ENCODE measurements at regions not wholly inside any gene's neighbourhood (a gene's known extent, or its start where the extent isn't known, plus 50 kb on each side); places are given as distances from the start of the nearest gene placed in this dataset.

- in situ Hi-C loops (cut with MboI; ENCODE audit: low pct_ligation_motif_present in 1 of 4, low pct_unique_long_range_greater_than_20kb in 1 of 4, low sequenced_read_pairs in 3 of 4) (no loop called here), intact Hi-C loops (cut with DNase I; ENCODE audit: low total_unique reads) (no loop called here)
- Histone ChIP-seq H3K36me3 (no peaks in the 10 kb centered on the region), H3K4me3 (no peak overlapping the region), H3K27ac (no peak overlapping the region), H3K27me3 (no peaks in the 10 kb centered on the region), H3K4me1 (no peaks in the 10 kb centered on the region), H3K9me3 (no peaks in the 10 kb centered on the region)
- TF ChIP-seq POLR2AphosphoS5 (IDR thresholded peaks at IDR 0.05) (no peak), EP300 (IDR thresholded peaks at IDR 0.05; ENCODE audit: low read depth) (no peak), POLR2A (IDR thresholded peaks at IDR 0.05) (no peak), CTCF (IDR thresholded peaks at IDR 0.05) (no peak)
- no peak for DNase-seq
- WGBS, 2 donors (ENCODE audit: low coverage in 1 of 2): 88 to 100% methylated on average over 2 of the region's 2 CpGs
Observed at GRCh38 chrX:8005678-8006347, 78.6 kb upstream of the PNPLA4 start.

- in situ Hi-C loops (cut with MboI; ENCODE audit: low pct_ligation_motif_present in 1 of 4, low pct_unique_long_range_greater_than_20kb in 1 of 4, low sequenced_read_pairs in 3 of 4) (no loop called here), intact Hi-C loops (cut with DNase I; ENCODE audit: low total_unique reads) (no loop called here)
- no peaks in the 10 kb centered on the region for H3K4me1 ChIP-seq
- 95% methylated on average over 28 of the region's 29 CpGs; no CpG with 5 or more reads in 1 of the 2 donors for WGBS, 2 donors (ENCODE audit: low coverage in 1 of 2)
- H3K27ac ChIP-seq: no peak overlapping the region
- H3K4me3 ChIP-seq: no peak overlapping the region
- H3K9me3 ChIP-seq: no peaks in the 10 kb centered on the region
- no peaks in the 10 kb centered on the region for H3K27me3 ChIP-seq
- no peaks in the 10 kb centered on the region for H3K36me3 ChIP-seq
- no peak for TF ChIP-seq CTCF (IDR thresholded peaks at IDR 0.05)
- no peak for TF ChIP-seq POLR2AphosphoS5 (IDR thresholded peaks at IDR 0.05)
- no peak for TF ChIP-seq EP300 (IDR thresholded peaks at IDR 0.05; ENCODE audit: low read depth)
- TF ChIP-seq POLR2A (IDR thresholded peaks at IDR 0.05): no peak
- DNase-seq: no peak
Observed at GRCh38 chrX:8003147-8003883, 76.1 kb upstream of the PNPLA4 start.

DNA sequence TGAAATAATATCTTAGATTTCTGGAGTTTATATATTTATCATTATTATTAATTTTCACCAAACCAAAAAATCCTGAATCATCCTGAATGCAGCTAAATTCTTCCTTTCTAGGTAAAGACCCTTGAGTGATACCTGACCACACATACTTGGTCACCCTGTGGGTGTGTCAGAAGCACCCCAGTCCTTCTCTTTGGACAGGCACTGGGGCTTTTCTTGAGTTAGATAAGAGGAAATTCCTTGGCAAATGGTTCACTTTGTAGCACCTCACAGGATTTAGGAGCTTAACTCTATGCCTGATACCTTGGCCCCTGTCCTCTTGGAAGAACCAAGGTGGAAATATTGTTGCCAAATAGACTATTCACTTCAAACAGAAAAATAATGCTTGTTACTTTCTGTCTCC, 69.6 kb upstream of the PNPLA4 start:
- in situ Hi-C loops (cut with MboI; ENCODE audit: low pct_ligation_motif_present in 1 of 4, low pct_unique_long_range_greater_than_20kb in 1 of 4, low sequenced_read_pairs in 3 of 4): loop anchor here (10.0 to 25.0 kb wide), 2 partner anchors 738 to 740 kb away; partner anchors contain the start of gene ANOS1 (in 4 of the 4)

More for the DNA sequence above, 69.6 kb upstream of the PNPLA4 start:
- TF ChIP-seq CTCF (IDR thresholded peaks at IDR 0.05) (no peak), POLR2A (IDR thresholded peaks at IDR 0.05) (no peak), POLR2AphosphoS5 (IDR thresholded peaks at IDR 0.05) (no peak)
- no peak overlapping the region for H3K27ac ChIP-seq
- no peak for DNase-seq
- H3K4me1 ChIP-seq: no peaks in the 10 kb centered on the region
- no peaks in the 10 kb centered on the region for H3K36me3 ChIP-seq
- no peak overlapping the region for H3K4me3 ChIP-seq
- H3K27me3 ChIP-seq: no peaks in the 10 kb centered on the region
- intact Hi-C loops (cut with DNase I; ENCODE audit: low total_unique reads): loop anchor here (5.0 kb wide), 1 partner anchor 740 kb away; no protein-coding TSS in a partner anchor
- H3K9me3 ChIP-seq: no peaks in the 10 kb centered on the region

Data from transverse colon (tissue), 4 donors.